ENCODE measurements at regions not wholly inside any gene's neighbourhood (a gene's known extent, or its start where the extent isn't known, plus 50 kb on each side); places are given as distances from the start of the nearest gene placed in this dataset.

DNA sequence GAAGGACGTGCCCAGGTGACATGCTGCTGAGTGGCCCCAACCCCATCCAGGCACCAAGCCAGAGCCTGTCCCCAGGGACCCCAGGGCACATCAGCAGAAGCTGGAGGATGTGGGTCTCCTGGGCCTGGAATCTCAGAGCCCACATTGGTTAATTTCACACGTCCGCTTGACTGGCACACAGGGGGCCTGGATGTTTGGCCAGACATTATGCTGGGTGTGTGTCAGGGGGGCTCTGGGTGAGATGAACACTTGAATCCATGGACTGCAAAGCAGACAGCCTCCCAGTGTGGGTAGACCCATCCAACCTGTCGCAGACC lies 79.1 kb upstream of the RET start:
- TF ChIP-seq, protein P1, sequence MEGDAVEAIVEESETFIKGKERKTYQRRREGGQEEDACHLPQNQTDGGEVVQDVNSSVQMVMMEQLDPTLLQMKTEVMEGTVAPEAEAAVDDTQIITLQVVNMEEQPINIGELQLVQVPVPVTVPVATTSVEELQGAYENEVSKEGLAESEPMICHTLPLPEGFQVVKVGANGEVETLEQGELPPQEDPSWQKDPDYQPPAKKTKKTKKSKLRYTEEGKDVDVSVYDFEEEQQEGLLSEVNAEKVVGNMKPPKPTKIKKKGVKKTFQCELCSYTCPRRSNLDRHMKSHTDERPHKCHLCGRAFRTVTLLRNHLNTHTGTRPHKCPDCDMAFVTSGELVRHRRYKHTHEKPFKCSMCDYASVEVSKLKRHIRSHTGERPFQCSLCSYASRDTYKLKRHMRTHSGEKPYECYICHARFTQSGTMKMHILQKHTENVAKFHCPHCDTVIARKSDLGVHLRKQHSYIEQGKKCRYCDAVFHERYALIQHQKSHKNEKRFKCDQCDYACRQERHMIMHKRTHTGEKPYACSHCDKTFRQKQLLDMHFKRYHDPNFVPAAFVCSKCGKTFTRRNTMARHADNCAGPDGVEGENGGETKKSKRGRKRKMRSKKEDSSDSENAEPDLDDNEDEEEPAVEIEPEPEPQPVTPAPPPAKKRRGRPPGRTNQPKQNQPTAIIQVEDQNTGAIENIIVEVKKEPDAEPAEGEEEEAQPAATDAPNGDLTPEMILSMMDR (IDR thresholded peaks at IDR 0.05), result no peak
- TF ChIP-seq POLR2A (IDR thresholded peaks at IDR 0.05), result no peak

All from adrenal gland (tissue), 5 donors.